GM12874 (cell line): ENCODE measurements at regions not wholly inside any gene's neighbourhood (a gene's known extent, or its start where the extent isn't known, plus 50 kb on each side); places are given as distances from the start of the nearest gene placed in this dataset.

ENCODE experiments used
- TF ChIP-seq, protein P1 (sequence below): IDR thresholded peaks from 2 replicates; pipeline ENCODE4 v1.5.1; 2011; ENCODE audit warnings: low read depth, mild to moderate bottlenecking, control low read depth, low read length, moderate library complexity; ENCODE audit not compliant: insufficient read depth

DNA sequence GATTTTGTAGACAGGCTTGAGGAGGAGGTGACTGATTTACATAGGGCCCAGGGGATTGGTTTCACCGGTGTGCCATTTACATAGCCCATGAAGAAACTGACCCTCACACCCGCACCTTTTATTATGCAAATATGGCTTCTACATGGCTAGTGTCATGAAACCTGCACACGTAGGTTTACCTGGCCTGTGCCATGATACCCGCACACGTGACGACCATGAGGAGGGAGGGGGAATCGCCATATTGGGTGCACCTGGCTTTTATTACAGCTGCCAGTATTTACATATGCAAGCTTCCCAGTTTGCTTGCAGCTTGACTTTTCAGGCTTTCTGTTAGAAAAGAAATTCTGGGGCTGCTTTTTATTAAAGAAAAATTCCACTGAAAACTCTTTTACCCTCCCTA, 359.7 kb downstream of the ADAM29 start:
- TF ChIP-seq, protein P1, sequence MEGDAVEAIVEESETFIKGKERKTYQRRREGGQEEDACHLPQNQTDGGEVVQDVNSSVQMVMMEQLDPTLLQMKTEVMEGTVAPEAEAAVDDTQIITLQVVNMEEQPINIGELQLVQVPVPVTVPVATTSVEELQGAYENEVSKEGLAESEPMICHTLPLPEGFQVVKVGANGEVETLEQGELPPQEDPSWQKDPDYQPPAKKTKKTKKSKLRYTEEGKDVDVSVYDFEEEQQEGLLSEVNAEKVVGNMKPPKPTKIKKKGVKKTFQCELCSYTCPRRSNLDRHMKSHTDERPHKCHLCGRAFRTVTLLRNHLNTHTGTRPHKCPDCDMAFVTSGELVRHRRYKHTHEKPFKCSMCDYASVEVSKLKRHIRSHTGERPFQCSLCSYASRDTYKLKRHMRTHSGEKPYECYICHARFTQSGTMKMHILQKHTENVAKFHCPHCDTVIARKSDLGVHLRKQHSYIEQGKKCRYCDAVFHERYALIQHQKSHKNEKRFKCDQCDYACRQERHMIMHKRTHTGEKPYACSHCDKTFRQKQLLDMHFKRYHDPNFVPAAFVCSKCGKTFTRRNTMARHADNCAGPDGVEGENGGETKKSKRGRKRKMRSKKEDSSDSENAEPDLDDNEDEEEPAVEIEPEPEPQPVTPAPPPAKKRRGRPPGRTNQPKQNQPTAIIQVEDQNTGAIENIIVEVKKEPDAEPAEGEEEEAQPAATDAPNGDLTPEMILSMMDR, result no peak

DNA sequence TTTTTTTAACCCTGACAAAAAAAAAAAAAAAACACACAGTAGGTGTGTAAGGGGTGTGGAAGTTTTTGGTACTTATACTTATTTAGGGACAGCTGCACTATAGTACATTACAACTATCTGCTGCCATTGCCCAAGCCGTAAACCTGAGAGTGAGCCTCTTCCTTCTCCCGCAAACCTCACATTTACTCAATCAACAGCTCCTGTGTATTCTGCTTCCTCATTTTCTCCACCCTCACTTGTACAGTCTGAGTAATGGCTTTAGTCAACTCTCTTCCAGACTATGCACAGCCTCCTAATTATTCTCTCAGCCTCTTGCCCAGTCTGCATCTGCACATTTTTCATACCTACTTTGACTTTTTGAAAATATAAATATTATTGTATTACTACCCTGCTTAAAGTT, 362.0 kb downstream of the ADAM29 start:
- TF ChIP-seq, protein P1, result no peak

DNA sequence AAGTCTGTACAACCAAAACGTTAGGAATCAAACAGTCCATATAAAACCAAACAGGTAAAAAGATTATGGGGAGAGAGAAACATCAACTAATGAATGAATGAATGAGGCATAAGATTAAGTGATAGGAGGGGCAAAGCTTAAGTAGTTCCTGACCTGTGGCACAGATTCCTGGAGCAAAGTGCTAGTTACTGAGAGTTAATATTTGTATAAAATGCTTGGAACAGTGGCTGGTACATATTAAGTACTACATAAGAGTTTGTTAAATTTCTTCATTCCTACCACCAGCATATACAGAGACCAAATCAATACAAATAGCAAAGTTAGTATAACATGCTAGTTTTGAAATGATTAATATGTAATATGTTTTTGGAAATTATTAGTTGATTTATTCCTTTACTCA, 363.7 kb downstream of the ADAM29 start:
- TF ChIP-seq, protein P1, result no peak

DNA sequence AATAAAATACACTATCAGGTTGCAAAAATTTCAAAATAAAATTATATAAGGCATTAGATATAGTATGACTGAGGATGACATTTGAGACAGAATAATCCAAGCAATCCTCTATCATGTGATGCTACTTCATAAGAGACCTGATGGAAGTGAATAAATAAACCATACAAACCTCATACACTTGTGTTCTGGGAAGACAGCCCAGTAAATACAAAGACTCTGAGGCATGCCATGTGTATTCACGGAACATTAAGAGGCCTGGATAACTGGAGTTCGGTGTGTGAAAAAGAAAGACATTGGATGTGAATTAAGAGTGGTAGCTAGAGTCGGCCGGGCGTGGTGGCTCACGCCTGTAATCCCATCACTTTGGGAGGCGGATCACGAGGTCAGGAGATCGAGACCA, 364.2 kb downstream of the ADAM29 start:
- TF ChIP-seq, protein P1, result no peak

DNA sequence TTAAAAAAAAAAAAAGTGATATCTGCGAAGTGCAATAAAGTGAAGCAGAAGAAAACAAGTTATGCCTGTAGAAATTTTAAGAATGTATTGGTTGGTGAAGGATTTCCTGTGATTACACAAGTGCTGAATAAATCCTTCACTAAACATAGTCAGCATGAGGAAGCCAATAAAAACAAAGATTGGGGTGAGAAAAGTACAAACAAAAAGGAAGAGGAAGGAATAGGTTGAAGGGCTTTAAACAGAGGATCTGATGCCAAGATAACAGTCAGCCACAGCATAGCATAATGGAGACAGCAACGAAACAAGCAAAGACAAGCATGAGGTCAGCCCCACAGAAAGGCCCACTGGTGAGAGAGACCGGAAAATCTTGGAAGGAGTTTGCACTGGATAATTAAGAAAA, 372.2 kb downstream of the ADAM29 start:
- TF ChIP-seq, protein P1, result no peak

DNA sequence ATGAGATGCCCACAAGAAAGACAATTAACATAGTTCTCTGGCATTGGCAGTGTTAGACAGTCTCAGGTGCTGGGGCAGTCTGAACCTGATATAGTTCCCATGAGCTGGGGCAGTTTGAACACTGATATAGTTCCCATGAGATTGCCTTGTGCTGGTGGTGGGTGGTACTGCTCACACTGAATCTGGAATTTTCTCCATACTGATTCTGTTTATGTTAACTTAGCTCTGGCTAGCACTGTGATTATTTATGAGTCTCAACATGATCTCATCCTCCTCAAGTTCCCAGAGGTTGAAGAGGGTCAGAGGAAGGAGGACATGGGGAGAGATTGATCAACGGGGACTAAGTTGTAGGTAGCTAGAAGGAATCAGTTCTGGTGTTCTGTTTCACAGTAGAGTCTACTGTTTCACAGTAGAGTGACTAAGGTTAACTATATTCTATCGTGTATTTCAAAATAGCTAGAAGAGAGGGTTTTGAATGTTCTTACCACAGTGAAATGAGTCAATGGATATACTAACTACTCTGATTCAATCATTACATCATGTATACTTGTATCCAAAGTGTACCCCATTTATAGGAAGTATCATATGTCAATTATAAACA, 379.9 kb downstream of the ADAM29 start:
- TF ChIP-seq, protein P1, result no peak

DNA sequence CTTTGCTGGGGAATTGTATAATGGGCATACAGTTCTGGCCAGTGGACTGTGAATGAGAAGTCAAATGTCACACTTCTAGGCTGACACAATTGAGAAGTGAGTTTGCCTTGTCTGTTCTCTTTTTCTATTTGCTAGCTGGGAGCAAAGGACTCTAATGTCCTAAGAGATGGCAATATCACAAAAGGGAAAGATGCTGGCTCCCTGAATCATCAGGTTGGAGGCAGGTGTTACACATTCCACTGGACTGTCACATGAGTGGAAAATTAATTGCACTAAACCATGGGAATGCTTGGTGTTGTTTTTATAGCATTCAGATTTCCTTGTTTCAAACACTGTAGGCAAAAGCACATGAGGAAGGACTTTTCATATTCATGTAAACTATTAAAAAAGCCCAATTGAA, 388.3 kb downstream of the ADAM29 start:
- TF ChIP-seq, protein P1, result no peak
